Stimulated activated CD8-positive, alpha-beta memory T cell treated with anti-CD3 and anti-CD28 coated beads, Interleukin-7, amount 100 ng/mL, for 4 hours (primary cell): ENCODE measurements at regions not wholly inside any gene's neighbourhood (a gene's known extent, or its start where the extent isn't known, plus 50 kb on each side); places are given as distances from the start of the nearest gene placed in this dataset.
"Not testable (repeated sequence)": the region's sequence is repeated elsewhere in the genome, so short reads cannot be mapped to it uniquely, and the experiment has no call there.

Source experiments
- DNase-seq, 2 donors: peaks; one replicate each; pipeline ENCODE4 v3.0.0-alpha.2; 2020; ENCODE audit warnings: low read depth in 2 of 2

DNA sequence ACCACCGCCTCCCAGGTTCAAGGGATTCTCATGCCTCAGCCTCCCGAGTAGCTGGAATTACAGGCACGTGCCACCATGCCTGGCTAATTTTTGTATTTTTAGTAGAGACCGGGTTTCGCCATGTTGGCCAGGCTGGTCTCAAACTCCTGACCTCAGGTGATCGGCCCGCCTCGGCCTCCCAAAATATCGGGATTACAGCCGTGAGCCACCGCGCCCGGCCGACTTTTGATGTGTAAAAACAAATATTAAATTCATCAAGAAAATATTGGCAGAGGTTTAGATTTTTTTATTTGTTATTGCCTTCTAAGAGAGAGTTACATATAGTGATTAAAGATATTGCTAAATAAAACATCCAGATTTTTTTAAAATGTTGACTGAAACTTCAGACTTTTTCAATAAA lies 390.8 kb upstream of the SLC10A2 start:
- not testable (repeated sequence) for DNase-seq

DNA sequence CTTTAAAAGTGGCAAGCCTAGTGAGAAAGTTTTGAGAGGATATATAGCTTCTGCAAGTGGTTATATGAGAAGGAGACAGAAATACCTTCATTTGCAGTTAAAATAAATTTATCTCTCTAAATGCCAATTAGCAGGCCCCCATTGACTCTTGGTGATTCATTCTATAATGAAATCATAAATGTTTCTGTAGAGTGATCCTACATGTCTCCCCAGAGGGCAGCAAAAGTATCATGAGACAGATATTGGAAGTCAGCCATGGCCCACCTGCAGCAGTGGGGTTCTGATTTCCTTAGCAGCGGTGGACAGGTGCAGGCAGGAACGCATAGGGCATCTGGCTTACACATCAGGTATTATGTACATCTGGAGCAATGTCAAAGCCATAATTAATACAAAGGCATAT lies 385.4 kb upstream of the SLC10A2 start:
- DNase-seq, result no peak

DNA sequence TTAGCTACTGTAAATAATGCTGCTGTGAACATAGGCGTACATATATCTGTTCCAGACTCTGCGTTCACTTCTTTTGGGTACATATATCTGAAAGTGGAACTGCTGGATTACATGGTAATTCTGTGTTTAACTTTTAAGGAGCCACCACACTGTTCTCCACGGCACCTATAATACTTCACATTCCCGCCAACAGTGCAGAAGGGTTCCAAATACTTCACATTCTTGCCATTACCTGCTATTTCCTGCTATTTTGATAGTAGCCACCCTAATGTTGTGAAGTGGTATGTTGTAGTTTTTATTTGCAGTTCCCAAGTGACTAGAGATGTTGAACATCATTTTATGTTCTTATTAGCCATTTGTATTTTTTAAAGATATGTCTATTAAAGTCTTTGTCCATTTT lies 377.4 kb upstream of the SLC10A2 start:
- no peak for DNase-seq

DNA sequence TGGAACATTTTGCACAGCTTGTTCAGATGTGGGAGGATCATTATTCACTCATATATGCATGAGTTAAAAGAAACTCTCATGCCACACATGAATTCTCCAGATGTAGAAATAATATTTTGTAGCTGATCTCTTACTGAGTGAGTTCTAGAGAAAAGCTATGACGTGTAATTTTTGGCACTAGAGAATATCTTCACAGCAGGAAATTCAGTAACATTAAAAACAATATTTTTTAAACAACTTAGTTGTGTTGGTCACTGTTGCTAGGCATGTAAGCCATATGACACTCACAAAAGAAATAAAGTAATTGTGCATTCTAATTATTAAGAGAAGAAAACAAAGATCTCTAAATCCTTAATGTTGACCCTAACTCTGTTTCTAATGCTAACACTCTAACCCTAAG lies 371.4 kb upstream of the SLC10A2 start:
- no peak for DNase-seq

DNA sequence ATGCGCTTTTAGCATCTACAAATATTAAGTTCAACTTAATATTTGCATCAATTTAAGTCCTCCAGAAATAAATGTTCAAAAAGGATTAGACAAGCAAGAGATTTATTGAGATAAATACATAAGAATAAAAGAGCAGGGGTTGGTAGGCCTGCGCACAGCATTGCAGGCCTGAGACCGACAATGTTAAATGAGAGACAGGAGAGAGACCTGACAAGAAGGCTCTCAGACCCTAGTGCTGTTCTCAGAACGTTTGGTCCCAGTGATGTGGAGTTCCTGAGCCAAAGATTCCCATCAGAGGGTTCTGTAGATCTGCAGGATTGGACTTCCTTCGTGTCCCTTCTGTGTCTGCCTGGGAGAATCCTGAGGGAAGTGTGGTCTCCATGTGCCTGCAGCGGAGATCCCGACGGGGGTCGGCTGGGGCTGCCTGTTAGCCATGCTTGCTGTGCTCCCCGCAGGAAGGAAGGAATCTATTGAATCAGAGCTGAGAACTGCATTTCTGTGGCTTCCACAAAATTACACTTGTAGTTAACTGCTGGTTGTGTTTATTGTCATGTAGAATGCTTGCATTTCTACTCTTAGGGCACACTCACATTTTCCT lies 369.9 kb upstream of the SLC10A2 start:
- no peak for DNase-seq

DNA sequence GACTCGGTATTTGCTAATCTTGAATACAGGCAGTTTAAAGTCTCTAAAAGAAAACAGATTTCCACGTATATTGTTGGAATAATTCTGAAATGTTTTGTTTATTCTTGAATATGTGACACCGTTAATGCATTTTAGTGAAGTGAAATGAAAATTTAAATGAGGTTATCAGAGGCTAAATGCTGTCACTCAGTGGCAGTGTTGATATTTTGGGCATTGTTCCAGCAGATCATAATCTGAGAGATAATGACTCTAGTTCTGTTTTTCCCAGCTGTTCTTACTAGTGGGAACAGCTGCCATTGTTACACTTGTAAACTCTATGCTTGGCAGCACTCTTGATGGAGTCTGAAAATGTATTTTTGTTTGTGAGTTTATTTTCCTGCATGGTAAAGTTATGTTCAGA lies 365.6 kb upstream of the SLC10A2 start:
- DNase-seq, result no peak

DNA sequence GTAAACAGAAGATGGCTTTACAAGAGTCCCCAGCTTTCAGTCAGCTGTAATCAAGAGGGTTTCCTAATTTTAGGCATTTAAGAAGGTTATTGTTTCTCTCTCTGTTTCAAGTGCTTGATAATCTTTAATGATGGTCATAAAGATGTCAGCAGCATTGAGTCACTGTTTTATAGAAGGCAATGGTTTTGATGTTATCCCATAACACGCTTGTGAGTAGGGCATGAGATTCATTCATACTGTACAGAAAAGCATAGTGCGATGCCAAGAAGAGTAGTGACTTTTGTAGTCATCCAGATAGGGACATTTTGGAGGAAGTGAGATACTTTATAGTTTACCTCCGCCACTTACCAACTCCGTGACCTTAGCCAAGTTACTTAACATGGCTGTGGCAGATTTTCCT lies 364.2 kb upstream of the SLC10A2 start:
- DNase-seq, result no peak

DNA sequence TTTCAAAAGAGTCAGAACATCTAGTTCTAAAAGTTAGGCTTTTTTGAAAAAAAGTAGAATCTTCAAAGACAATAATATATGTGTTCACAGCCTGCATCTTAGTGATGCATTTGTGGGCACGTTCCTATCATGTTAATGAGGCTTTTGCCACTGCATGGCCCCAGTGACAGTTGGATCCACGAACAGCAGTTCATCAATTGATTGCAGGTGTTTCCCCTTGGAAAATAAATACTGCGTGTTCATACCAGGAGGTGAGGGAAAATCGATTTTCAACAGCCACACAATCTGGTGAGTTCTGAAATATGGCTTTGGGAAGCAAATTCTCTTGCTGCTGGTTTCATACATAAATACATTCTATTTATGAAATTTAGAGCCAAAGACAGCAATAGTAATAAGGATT lies 343.8 kb upstream of the SLC10A2 start:
- DNase-seq, result no peak

DNA sequence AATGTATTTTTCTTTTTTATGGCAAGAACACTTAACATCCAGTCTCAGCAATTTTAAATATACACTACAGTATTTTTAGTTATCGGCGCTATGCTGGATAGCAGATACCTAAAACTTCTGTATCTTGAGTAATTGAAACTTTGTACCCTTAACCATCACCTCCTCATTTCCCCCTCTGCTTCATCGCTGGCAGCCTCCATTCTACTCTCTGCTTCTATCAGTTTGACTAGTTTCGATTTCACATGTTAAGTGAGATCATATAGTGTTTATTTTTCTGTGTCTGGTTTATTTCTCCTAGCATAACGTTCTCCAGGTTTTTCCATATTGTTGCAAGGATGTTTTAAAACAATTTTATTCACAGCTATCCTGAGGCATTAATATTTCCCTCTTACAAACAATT lies 340.8 kb upstream of the SLC10A2 start:
- no peak for DNase-seq

DNA sequence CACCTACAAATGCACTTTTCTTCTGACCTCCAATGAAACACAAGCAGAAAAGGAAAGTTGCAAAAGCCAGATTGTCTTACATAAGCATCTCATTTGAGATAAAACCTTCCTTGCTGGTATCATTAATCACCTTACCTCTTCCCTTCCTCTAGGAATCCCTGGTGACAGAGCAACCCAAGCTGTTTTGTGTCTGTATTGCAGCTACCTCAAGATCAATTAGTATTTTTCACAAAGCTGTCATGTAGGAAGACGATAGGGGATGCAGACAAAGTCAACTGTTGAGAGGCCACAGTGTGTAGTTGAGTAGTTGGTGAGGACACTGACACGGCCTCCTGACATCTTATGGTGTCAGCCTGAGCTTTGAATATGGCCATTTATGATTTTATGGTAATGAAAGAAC lies 339.1 kb upstream of the SLC10A2 start:
- DNase-seq, result no peak

DNA sequence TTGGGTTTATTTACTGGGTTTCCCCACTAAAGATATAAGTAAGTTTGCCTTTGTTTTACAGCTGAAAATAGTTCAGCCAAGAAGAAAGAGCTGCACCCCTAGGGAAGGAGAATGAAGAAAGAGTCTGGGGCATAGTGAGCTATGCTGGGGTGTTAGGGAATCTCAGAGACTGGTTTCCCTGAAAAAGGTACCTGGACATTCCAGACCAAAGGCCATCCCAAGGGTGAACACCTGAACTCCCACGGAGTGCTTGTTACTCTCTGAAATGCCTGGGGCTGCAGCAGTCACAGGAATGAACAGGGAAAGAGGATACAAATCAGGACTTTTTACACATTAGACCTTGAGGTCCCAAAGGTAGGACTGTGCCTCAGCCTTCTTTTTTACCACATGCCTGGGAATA lies 337.6 kb upstream of the SLC10A2 start:
- no peak for DNase-seq

DNA sequence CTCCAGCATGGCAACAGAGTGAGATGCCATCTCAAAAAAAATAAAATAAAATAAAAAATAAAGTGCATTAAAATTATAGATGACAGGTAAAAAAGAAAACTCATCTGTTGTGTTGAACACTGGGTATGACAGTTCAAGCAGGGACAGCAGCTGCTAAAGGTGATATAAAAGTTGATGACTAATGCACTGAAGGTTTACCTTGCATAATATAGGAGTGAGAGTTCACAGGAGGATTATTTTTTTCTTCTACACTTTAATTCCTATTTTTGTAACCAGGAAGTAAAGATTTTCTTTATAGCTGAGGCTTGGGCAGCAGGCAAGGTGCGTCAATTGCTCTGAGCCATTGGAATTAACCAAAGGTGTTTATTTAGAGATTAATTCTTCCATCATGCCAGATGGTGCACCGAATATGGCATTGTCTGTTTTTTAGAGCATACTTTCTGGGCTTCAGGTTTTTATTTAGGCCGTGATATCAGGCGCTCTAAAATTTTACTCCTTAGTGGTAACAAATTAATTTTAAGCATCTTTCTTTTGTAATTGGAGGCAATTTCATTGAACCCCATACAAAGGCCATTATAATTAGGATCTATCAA lies 337.0 kb upstream of the SLC10A2 start:
- no peak for DNase-seq

DNA sequence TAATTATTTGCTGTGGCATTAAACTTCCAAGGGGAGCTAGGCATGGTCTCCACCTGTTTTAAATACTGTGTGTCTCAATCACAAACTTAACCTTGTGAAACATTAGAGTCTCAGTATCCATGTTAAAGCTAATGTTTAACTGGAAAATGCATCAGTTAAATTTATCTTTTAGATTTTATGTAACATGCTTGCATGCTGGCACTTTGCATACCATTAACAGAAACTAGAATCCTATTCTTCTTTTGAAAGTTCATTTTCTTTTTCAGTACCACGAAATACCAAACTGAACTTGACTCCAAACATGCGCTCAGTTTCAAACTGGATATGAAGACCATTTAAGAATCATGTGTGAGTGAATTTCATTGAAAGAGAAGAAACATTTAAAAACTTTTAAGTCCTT lies 328.9 kb upstream of the SLC10A2 start:
- no peak for DNase-seq

DNA sequence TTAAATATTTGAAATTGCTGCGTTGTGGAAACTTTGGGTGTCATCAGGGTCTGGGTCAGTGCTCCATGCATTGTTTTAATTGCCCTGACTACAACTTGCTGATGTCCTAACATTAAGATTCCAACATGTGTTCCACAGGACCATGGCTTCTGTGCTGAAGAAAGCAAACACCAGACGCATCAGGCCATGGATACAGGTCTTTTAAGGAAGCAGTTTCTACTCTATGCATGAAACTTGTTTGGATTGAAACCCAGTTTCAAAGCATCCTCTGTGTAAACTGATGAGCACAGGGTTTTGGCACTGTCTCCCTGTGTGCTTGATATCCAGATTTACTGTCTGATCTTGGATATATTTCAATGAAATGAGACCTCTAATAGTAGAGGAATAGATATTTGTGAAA lies 328.4 kb upstream of the SLC10A2 start:
- DNase-seq, result no peak

DNA sequence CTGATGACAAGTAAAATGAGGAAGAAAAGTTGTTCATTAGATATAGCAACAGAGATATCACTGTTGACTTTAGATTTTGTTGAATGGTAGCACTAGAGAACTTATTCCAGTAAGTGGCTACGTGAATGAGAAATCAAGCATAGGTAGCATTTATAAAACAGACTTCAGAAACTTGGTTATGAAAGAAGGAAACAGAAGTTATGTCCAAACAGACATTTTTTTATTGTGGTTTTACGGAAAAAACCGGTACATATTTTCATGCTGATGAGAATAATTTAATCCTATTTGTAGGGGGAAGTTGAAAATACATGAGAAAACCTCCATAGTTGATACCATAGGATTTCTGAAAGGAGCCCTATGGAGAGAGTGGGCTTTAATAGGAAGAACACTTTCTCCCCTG lies 325.7 kb upstream of the SLC10A2 start:
- DNase-seq, result no peak

DNA sequence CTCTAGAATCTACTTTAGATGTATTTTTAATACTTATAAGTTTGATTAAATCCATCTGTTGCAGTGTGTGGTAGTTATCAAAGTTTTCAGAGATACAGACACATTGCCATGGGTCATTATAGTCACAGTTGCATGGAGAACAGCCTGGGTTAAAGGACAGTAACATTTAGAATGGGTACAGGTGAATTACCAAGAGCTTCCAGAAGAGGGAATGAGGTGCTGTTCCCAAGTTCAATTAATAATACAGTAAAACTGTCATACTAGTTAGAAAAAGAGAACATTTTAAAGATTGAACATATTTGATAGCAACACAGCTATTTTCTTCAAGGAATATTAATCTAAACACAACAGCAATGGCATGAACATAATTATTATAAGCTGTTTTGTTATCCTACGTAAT lies 322.6 kb upstream of the SLC10A2 start:
- DNase-seq, result no peak

DNA sequence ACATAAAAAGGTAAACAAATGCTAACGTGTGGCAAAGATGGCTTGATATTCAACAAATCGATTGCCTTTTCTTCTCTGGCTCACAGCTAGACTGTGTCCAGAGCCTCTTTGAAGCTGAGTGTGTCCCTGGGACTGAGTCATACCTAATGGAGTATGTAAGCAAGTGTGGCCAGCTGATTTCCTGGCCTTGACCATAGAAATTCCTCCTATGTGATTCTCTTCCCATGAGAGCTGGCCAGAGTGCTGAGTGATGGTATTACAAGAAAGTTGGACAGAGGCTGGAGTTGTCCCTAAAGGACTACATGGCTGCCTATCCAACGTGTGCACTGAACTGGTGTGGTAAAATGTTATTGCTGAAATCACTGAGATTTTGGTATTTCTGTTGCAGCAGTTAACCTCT lies 320.1 kb upstream of the SLC10A2 start:
- DNase-seq, result no peak

DNA sequence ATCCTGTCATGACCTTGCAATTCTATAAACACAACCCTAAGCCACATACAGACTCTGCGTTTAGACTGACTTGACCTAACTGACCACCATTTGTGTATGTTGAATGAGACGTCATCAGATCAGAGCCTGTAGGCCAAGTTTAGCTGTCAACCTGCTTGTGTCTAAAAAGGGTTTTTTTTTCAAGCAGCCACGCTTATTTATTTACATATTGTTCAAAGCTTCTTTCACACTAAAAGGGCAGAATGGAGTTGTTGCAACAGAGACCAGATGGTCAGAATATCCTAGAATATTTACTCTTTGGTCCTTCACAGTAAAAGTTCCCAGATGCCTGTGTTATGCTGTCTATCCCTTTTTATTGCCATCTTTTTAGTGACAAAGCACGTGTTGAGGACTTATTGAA lies 307.7 kb upstream of the SLC10A2 start:
- DNase-seq, result no peak

DNA sequence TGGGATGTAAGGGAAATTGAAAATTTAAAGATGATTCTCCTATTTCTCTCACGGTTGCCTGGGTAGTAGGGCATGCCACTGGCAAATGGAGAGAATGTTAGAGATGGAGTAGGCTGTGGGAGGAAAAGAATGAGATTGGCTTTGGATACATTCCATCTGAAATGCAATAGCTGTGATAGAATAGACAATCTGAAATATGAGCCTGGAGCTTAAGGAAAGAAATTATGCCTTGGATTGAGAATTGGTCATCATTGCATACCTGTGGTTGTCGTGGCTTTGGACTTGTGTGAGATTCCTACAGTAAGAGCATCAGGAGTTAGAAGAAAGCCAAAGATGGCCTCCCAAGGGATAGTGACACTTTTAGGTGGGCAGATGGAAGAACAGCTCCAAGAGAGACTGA lies 305.1 kb upstream of the SLC10A2 start:
- DNase-seq, result no peak

DNA sequence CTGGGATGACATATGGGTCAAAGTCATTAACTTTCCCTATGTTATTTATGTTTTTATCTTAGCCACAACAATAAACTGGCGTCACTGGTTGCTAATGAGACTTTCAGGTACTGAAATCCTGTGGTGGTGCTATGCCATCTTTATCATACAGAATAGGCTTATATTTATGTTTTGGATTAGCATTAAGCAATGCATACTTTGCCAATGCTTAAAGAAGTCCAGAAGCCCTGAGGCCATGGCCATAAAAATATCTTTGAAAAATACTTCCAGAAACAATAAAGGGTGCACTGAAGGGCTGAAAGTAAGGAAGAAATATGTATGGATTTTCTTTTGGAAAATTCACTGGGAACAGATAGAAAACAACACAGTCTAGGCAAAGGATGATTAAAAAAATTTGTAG lies 304.6 kb upstream of the SLC10A2 start:
- DNase-seq, result no peak

DNA sequence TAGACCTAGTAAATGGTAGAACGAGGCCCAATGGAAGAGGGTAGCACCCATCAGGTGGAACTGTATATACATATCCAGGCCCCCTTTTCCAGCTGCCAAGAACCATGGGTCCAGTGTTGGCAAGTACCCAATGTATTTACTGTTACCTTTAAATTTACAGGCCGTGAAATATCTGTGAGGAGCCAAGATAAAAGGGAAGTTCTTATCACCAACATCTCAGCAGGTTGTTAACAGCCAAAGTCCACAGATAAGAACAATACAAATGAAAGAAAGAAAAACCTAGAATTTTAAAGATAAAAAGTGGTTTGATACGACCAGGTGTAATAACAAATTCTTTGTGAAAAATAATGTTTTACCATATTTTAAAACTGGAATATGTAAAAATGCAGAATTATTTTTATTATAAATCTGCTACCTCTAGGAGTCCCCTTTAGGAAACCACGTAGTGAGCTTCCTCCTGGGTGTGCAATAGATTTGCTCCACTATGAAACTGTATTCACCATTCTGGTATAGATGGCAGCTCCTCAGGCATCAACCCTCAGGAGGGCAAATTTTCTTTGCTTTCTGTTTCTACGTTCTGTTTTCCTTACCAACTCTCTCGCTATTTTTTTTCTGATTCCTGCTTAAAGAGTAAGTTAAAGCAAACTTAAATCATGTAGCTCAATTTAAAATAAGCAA lies 292.2 kb upstream of the SLC10A2 start:
- DNase-seq, result no peak

DNA sequence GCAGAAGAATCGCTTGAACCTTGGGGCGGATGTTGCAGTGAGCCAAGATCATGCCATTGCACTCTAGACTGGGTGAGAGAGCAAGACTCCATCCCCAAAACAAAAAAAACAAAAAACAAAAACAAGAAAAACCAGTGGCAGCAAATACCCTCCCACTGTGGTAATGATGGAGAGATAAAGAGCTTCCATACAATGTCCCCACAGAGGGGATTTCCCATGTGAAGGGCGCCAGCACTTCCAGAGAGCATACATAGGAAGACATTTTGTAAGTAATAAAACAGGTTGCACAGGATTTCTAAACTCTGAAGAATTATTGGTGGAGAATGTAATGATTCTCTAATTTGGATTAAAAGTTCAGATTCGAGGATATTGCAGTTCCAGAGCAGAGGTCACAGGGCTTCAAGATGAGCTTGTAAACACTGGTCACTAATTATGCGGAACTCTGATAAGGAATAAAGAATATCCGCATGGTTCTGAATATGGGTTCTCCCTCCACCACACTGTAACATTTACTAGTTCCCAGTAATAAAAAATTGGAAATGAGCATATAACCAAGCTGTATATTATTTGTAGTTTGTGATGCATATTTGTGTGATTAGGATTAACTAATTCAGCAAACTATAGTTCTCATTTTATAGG lies 290.1 kb upstream of the SLC10A2 start:
- no peak for DNase-seq

DNA sequence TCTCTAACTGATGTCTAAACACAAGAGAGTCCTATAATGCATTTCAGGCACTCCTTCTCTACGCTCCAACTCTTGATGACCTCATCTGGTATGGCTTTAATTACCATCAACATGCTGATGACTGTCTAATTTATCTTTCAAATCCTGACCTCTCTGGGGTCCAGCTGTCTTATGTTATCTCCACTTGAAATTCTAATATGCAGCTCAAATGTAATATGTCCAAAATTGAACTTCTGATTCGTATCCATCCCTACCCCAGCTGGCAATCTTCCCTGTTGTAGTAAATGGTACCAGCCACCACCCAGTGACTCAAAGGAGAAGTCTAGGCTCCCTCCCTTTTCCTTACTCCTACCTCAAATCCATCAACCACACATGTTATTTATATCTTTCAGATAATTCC lies 288.0 kb upstream of the SLC10A2 start:
- no peak for DNase-seq
